H9 (cell line): ENCODE measurements at regions not wholly inside any gene's neighbourhood (a gene's known extent, or its start where the extent isn't known, plus 50 kb on each side); places are given as distances from the start of the nearest gene placed in this dataset.

Source experiments
- DNase-seq: peaks from one replicate; pipeline ENCODE4 v3.0.0-alpha.2; 2017
- H2AFZ ChIP-seq: one replicate; pipeline ENCODE4 v1.6.1; 2013; ENCODE audit warnings: mild to moderate bottlenecking, low read length, control low read depth, moderate library complexity
- H2AK5ac ChIP-seq: 2 replicates; pipeline ENCODE4 v1.6.1; 2013; ENCODE audit warnings: low read length, control low read depth, mixed read lengths; ENCODE audit not compliant: insufficient read length
- H2BK120ac ChIP-seq: one replicate; pipeline ENCODE4 v1.6.1; 2013; ENCODE audit warnings: low read depth, mild to moderate bottlenecking, low read length, control low read depth, inconsistent platforms; ENCODE audit not compliant: poor library complexity, severe bottlenecking
- H2BK12ac ChIP-seq: 2 replicates; pipeline ENCODE4 v1.6.1; 2013; ENCODE audit warnings: low read length, control low read depth, mixed read lengths, low read depth; ENCODE audit not compliant: insufficient read length
- H2BK15ac ChIP-seq: 2 replicates; pipeline ENCODE4 v1.6.1; 2013; ENCODE audit warnings: low read depth, low read length, control low read depth
- H2BK20ac ChIP-seq: one replicate; pipeline ENCODE4 v1.6.1; 2013; ENCODE audit warnings: low read depth, mild to moderate bottlenecking, low read length, control low read depth, inconsistent platforms; ENCODE audit not compliant: poor library complexity, severe bottlenecking
- H2BK5ac ChIP-seq: 2 replicates; pipeline ENCODE4 v1.6.1; 2013; ENCODE audit warnings: low read length, control low read depth, mixed read lengths; ENCODE audit not compliant: insufficient read length
- H3K14ac ChIP-seq: 2 replicates; pipeline ENCODE4 v1.6.1; 2013; ENCODE audit warnings: low read length, control low read depth; ENCODE audit not compliant: insufficient read depth
- H3K18ac ChIP-seq: 2 replicates; pipeline ENCODE4 v1.6.1; 2013; ENCODE audit warnings: low read depth, mild to moderate bottlenecking, mixed read lengths, low read length, control low read depth; ENCODE audit not compliant: insufficient read length
- H3K23ac ChIP-seq: 2 replicates; pipeline ENCODE4 v1.6.1; 2013; ENCODE audit warnings: low read length, control low read depth, mixed read lengths, low read depth; ENCODE audit not compliant: insufficient read length
- H3K23me2 ChIP-seq: 2 replicates; pipeline ENCODE4 v1.6.1; 2013; ENCODE audit warnings: low read depth, mild to moderate bottlenecking, mixed read lengths, low read length, control low read depth; ENCODE audit not compliant: insufficient read length, poor library complexity, severe bottlenecking
- H3K27ac ChIP-seq: 2 replicates; pipeline ENCODE4 v1.5.1; 2013; ENCODE audit warnings: low read length, control low read depth, mixed read lengths, low read depth; ENCODE audit not compliant: insufficient read length
- H3K27me3 ChIP-seq: 2 replicates; pipeline ENCODE4 v1.6.1; 2013; ENCODE audit warnings: low read length, control low read depth, inconsistent platforms; ENCODE audit not compliant: insufficient read depth
- H3K4ac ChIP-seq: 2 replicates; pipeline ENCODE4 v1.6.1; 2013; ENCODE audit warnings: low read depth, mild to moderate bottlenecking, control low read depth, inconsistent platforms, low read length, moderate library complexity
- H3K4me1 ChIP-seq: 2 replicates; pipeline ENCODE4 v1.6.1; 2013; ENCODE audit warnings: low read length, control low read depth, inconsistent platforms; ENCODE audit not compliant: insufficient read depth
- H3K4me2 ChIP-seq: 2 replicates; pipeline ENCODE4 v1.6.1; 2013; ENCODE audit warnings: low read length, control low read depth, mixed read lengths; ENCODE audit not compliant: insufficient read length, insufficient read depth
- H3K56ac ChIP-seq: 2 replicates; pipeline ENCODE4 v1.6.1; 2013; ENCODE audit warnings: low read depth, mild to moderate bottlenecking, mixed read lengths, low read length, control low read depth; ENCODE audit not compliant: insufficient read length
- H3K79me1 ChIP-seq: 2 replicates; pipeline ENCODE4 v1.6.1; 2013; ENCODE audit warnings: low read depth, mild to moderate bottlenecking, moderate library complexity, low read length, control low read depth, inconsistent platforms; ENCODE audit not compliant: insufficient read depth, poor library complexity, severe bottlenecking
- H3K79me2 ChIP-seq: 2 replicates; pipeline ENCODE4 v1.6.1; 2013; ENCODE audit warnings: low read length, control low read depth, inconsistent platforms; ENCODE audit not compliant: insufficient read depth
- H3K9ac ChIP-seq: 2 replicates; pipeline ENCODE4 v1.6.1; 2013; ENCODE audit warnings: low read length, control low read depth, mixed read lengths; ENCODE audit not compliant: insufficient read length; ENCODE audit errors: extremely low read depth
- H3K9me3 ChIP-seq: one replicate; pipeline ENCODE4 v1.6.1; 2013; ENCODE audit warnings: low read depth, low read length, inconsistent platforms; ENCODE audit not compliant: control insufficient read depth
- H3T11ph ChIP-seq: one replicate; pipeline ENCODE4 v1.6.1; 2013; ENCODE audit warnings: mild to moderate bottlenecking, low read length, control low read depth, inconsistent platforms
- H4K20me1 ChIP-seq: one replicate; pipeline ENCODE4 v1.6.1; 2013; ENCODE audit not compliant: control insufficient read depth, insufficient read length, insufficient read depth
- H4K5ac ChIP-seq: 2 replicates; pipeline ENCODE4 v1.6.1; 2013; ENCODE audit warnings: low read depth, mild to moderate bottlenecking, mixed read lengths, low read length, control low read depth; ENCODE audit not compliant: insufficient read length
- H4K8ac ChIP-seq: replicated peaks from 2 replicates; pipeline ENCODE4 v1.6.1; 2013; ENCODE audit warnings: low read length, control low read depth, mixed read lengths, low read depth; ENCODE audit not compliant: insufficient read length
- H4K91ac ChIP-seq: 2 replicates; pipeline ENCODE4 v1.6.1; 2013; ENCODE audit warnings: low read depth, mild to moderate bottlenecking, moderate library complexity, mixed read lengths, low read length, control low read depth; ENCODE audit not compliant: insufficient read length
- H3K27ac Mint-ChIP-seq, 3 experiments: 2 replicates in 2 of 3; 3 replicates in 1 of 3; pipeline ENCODE4 v1.8.0; 2020 to 2021; ENCODE audit warnings: mixed read lengths in 3 of 3, mild to moderate bottlenecking in 1 of 3, moderate library complexity in 1 of 3
- H3K27me3 Mint-ChIP-seq: 2 replicates; pipeline ENCODE4 v1.8.0; 2021; ENCODE audit warnings: low read depth, mild to moderate bottlenecking, moderate library complexity, mixed read lengths
- H3K36me3 Mint-ChIP-seq, 3 experiments: 2 replicates in 2 of 3; 3 replicates in 1 of 3; pipeline ENCODE4 v1.8.0; 2020 to 2021; ENCODE audit warnings: low read depth in 3 of 3, mixed read lengths in 3 of 3; ENCODE audit not compliant: insufficient read depth in 1 of 3
- H3K4me1 Mint-ChIP-seq, 2 experiments: 2 replicates each; pipeline ENCODE4 v1.8.0; 2020; ENCODE audit warnings: mixed read lengths in 2 of 2
- H3K4me3 Mint-ChIP-seq, 2 experiments: 2 replicates in 1 of 2; 3 replicates in 1 of 2; pipeline ENCODE4 v1.8.0; 2020 to 2021; ENCODE audit warnings: mild to moderate bottlenecking in 2 of 2, mixed read lengths in 2 of 2, moderate library complexity in 1 of 2
- H3K9me3 Mint-ChIP-seq, 2 experiments: 2 replicates in 1 of 2; 3 replicates in 1 of 2; pipeline ENCODE4 v1.8.0; 2020; ENCODE audit warnings: mild to moderate bottlenecking in 2 of 2, mixed read lengths in 2 of 2, moderate library complexity in 1 of 2
- TF ChIP-seq, protein P1 (sequence below): fragments of 200-600 bp; sonication (generic); conservative IDR thresholded peaks from 3 replicates; pipeline ENCODE4 v1.8.0; 2021; ENCODE audit warnings: antibody characterized with exemption, mild to moderate bottlenecking

GRCh38 chr4:102170910-102171309 lies 174.4 kb downstream of the SLC39A8 start:
- Histone ChIP-seq H4K20me1 (no peaks in the 10 kb centered on the region), H2BK5ac (no peak overlapping the region), H3K9me3 (no peaks in the 10 kb centered on the region), H2BK20ac (no peak overlapping the region), H3K27ac (no peak overlapping the region), H3T11ph (no peak overlapping the region), H3K23ac (no peak overlapping the region), H3K23me2 (no peaks in the 10 kb centered on the region), H3K9ac (no peak overlapping the region), H3K27me3 (no peaks in the 10 kb centered on the region), H4K5ac (no peak overlapping the region), H3K79me1 (no peaks in the 10 kb centered on the region), H2AK5ac (no peak overlapping the region), H3K18ac (no peak overlapping the region), H2AFZ (no peak overlapping the region), H3K56ac (no peak overlapping the region), H4K91ac (no peak overlapping the region), H3K4ac (no peak overlapping the region), H2BK15ac (no peak overlapping the region), H2BK12ac (no peak overlapping the region), H3K79me2 (no peaks in the 10 kb centered on the region), H3K4me1 (no peaks in the 10 kb centered on the region; the same call in 1 of the 2 replicates), H4K8ac (no peak overlapping the region), H3K4me2 (no peak overlapping the region), H2BK120ac (no peak overlapping the region), H3K14ac (no peak overlapping the region)
- Mint-ChIP-seq H3K4me3 (no peak overlapping the region), H3K36me3 (no peaks in the 10 kb centered on the region), H3K27ac (no peak overlapping the region), H3K9me3 (no peaks in the 10 kb centered on the region), H3K27me3 (no peaks in the 10 kb centered on the region), H3K4me1 (peaks cover 7 to 10% of the 10 kb centered on the region in 2 experiments)
- no peak for DNase-seq
- TF ChIP-seq, protein P1, sequence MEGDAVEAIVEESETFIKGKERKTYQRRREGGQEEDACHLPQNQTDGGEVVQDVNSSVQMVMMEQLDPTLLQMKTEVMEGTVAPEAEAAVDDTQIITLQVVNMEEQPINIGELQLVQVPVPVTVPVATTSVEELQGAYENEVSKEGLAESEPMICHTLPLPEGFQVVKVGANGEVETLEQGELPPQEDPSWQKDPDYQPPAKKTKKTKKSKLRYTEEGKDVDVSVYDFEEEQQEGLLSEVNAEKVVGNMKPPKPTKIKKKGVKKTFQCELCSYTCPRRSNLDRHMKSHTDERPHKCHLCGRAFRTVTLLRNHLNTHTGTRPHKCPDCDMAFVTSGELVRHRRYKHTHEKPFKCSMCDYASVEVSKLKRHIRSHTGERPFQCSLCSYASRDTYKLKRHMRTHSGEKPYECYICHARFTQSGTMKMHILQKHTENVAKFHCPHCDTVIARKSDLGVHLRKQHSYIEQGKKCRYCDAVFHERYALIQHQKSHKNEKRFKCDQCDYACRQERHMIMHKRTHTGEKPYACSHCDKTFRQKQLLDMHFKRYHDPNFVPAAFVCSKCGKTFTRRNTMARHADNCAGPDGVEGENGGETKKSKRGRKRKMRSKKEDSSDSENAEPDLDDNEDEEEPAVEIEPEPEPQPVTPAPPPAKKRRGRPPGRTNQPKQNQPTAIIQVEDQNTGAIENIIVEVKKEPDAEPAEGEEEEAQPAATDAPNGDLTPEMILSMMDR, result no peak
